Psoas muscle (tissue), 7 donors: ENCODE measurements at regions not wholly inside any gene's neighbourhood (a gene's known extent, or its start where the extent isn't known, plus 50 kb on each side); places are given as distances from the start of the nearest gene placed in this dataset.
"Not testable (repeated sequence)": the region's sequence is repeated elsewhere in the genome, so short reads cannot be mapped to it uniquely, and the experiment has no call there.

Experiments
- ATAC-seq, 4 donors: fragments of 200-7000 bp; cut with Tn5 transposase; one replicate each; pipeline ENCODE4 v1.9.1; 2020; ENCODE audit warnings: moderate library complexity in 3 of 4, mild to moderate bottlenecking in 2 of 4
- DNase-seq, 2 donors: peaks; one replicate each; pipeline ENCODE4 v3.0.0-alpha.2; 2020
- H3K27ac ChIP-seq: fragments of 200-600 bp; one replicate; pipeline ENCODE4 v1.8.0; 2022
- H3K27me3 ChIP-seq, 3 donors: fragments of 200-600 bp in 1 of 3; one replicate each; pipeline versions ENCODE4 v1.6.1 to v1.8.0; 2013 to 2022; ENCODE audit warnings: low read length in 2 of 3, mild to moderate bottlenecking in 2 of 3, moderate library complexity in 1 of 3; ENCODE audit not compliant: insufficient read depth in 3 of 3
- H3K36me3 ChIP-seq, 2 donors: fragments of 200-600 bp in 1 of 2; one replicate each; pipeline versions ENCODE4 v1.6.1 to v1.8.0; 2013 to 2022; ENCODE audit warnings: low read depth in 1 of 2, mild to moderate bottlenecking in 1 of 2, moderate library complexity in 1 of 2; ENCODE audit not compliant: insufficient read depth in 1 of 2
- H3K4me1 ChIP-seq: fragments of 200-600 bp; one replicate; pipeline ENCODE4 v1.8.0; 2022
- H3K4me3 ChIP-seq: fragments of 200-600 bp; one replicate; pipeline ENCODE4 v1.8.0; 2022; ENCODE audit warnings: mild to moderate bottlenecking
- H3K9me3 ChIP-seq: fragments of 200-600 bp; one replicate; pipeline ENCODE4 v1.8.0; 2022
- CTCF ChIP-seq: fragments of 200-600 bp; IDR thresholded peaks from one replicate; pipeline ENCODE4 v1.8.0; 2022; ENCODE audit warnings: antibody characterized with exemption
- WGBS, 3 donors: extraction: QIAGEN DNeasy Blood & Tissue Kit; methylation state at CpG; one replicate each; pipeline versions ENCODE4 v1.1.6 to v1.1.7; 2013; 5-methylcytosine and 5-hydroxymethylcytosine counted together
- intact Hi-C, 2 donors: fragments of 100-400 bp; cut with DNase I; formaldehyde crosslinking; loops; one replicate each; pipeline versions ENCODE4 v1.11.0 to v1.14.2; 2022
- donor health status: healthy with polysubstance abuse.
- donor health status: DM: no; HTN: no; CAD: no; lungs with moderate emphysema.
- donor health status: Bipolar disorder and iron deficiency.
- donor health status: healthy.
- donor health status: DM: yes; HTN: yes; CAD: no.
- donor health status: DM: no; HTN: no; CAD: no.
- donor health status: DM: yes; HTN: yes; CAD: no.

- DNase-seq (no peak), ATAC-seq (no peak)
- no peak overlapping the region for H3K27ac ChIP-seq
- H3K27me3 ChIP-seq: no peaks in the 10 kb centered on the region
- no peaks in the 10 kb centered on the region for H3K4me1 ChIP-seq
- WGBS, 3 donors: 54 to 71% (median 57%) methylated on average over 2 of the region's 2 CpGs
- H3K36me3 ChIP-seq: no peaks in the 10 kb centered on the region
- intact Hi-C loops: no loop called here
- H3K4me3 ChIP-seq: no peak overlapping the region
- no peak for TF ChIP-seq CTCF
- peaks cover 3% of the 10 kb centered on the region for H3K9me3 ChIP-seq
Measured at GRCh38 chr21:21897275-21897883, 899.2 kb downstream of the NCAM2 start.

- TF ChIP-seq CTCF: no peak
- Histone ChIP-seq H3K4me1 (no peaks in the 10 kb centered on the region), H3K9me3 (peaks cover 3% of the 10 kb centered on the region), H3K36me3 (no peaks in the 10 kb centered on the region), H3K27me3 (no peaks in the 10 kb centered on the region), H3K4me3 (no peak overlapping the region), H3K27ac (no peak overlapping the region)
- no peak for ATAC-seq
- WGBS, 3 donors: 93 to 97% (median 95%) methylated on average over 1 of the region's 1 CpG
- no peak for DNase-seq
- intact Hi-C loops: no loop called here
Measured at GRCh38 chr21:21898801-21899200, 900.6 kb downstream of the NCAM2 start.

GRCh38 chr21:21902416-21902815 is 904.2 kb downstream of the NCAM2 start:
- H3K27ac ChIP-seq, H3K4me1 ChIP-seq, H3K9me3 ChIP-seq, H3K4me3 ChIP-seq, ATAC-seq, DNase-seq, intact Hi-C loops, H3K36me3 ChIP-seq, H3K27me3 ChIP-seq: not testable (repeated sequence)
- 93 to 96% (median 95%) methylated on average over 21 to 28 of the region's 28 CpGs for WGBS, 3 donors

GRCh38 chr21:21907271-21907670 is 909.1 kb downstream of the NCAM2 start:
- no peaks in the 10 kb centered on the region for H3K4me1 ChIP-seq
- no peaks in the 10 kb centered on the region for H3K27me3 ChIP-seq
- H3K36me3 ChIP-seq: no peaks in the 10 kb centered on the region
- WGBS, 3 donors: 60 to 61% (median 61%) methylated on average over 3 of the region's 3 CpGs
- DNase-seq: no peak
- no peaks in the 10 kb centered on the region for H3K9me3 ChIP-seq
- H3K4me3 ChIP-seq: no peak overlapping the region
- no peak overlapping the region for H3K27ac ChIP-seq
- no peak for TF ChIP-seq CTCF
- intact Hi-C loops: no loop called here
- ATAC-seq: no peak

GRCh38 chr21:21915816-21916215 is 917.6 kb downstream of the NCAM2 start:
- ATAC-seq (no peak), DNase-seq (no peak)
- Histone ChIP-seq H3K36me3 (no peaks in the 10 kb centered on the region), H3K27me3 (no peaks in the 10 kb centered on the region), H3K4me3 (no peak overlapping the region), H3K27ac (no peak overlapping the region), H3K4me1 (no peaks in the 10 kb centered on the region), H3K9me3 (no peaks in the 10 kb centered on the region)
- intact Hi-C loops: no loop called here
- 41 to 57% (median 48%) methylated on average over 2 of the region's 2 CpGs for WGBS, 3 donors
- no peak for TF ChIP-seq CTCF
